NCI-H187 treated with DMSO at 0.1 percent for 48 hours (cell line): ENCODE measurements at regions not wholly inside any gene's neighbourhood (a gene's known extent, or its start where the extent isn't known, plus 50 kb on each side); places are given as distances from the start of the nearest gene placed in this dataset.

Source experiments
- DNase-seq: peaks from one replicate; lab custom pipeline; 2025; lab: John Stamatoyannopoulos, UW

- peak; percentile 39 for DNase-seq
These were observed 101.1 kb upstream of the ID4 start for GRCh38 chr6:19736066-19736465.

- DNase-seq: no peak
These were observed 99.2 kb upstream of the ID4 start for GRCh38 chr6:19738010-19738409.

DNA sequence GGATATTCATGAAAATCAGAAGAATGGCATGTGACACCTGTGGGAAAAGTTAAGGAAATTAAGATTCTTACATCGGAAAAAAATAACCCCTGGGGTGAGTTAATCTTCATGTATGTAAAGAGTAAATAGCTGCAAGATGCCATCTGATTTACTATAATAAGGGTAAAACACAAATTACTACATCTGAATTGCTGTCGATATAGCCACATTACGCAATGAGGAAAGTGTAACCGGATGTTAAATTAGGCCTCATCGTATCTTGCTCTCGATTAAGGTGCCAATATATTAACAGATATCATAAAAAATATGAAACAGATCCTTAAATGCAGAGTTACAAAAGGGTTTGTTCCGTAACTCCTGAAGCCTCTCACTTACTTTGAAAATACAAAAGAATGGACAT is 87.4 kb upstream of the ID4 start:
- no peak for DNase-seq

DNA sequence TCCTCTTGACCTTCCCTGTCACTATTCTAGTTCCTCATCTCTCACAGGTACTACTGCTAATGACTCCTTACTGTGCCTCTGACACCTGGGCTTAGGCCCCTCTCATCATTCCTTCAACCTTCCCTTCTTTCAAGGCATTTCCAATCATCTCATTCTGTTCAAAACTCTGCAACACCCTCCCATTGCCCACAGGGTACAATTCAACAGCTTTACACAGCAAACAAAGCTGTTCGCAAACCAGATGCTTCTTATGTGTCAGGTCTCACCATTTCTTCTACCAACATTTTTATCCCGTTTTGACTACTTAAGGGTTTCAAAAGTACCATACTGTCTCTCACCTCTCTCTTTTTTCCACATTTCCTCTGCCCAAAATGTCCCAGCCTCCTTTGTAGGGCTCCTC is 84.4 kb upstream of the ID4 start:
- DNase-seq: no peak

- no peak for DNase-seq
These were observed 83.3 kb upstream of the ID4 start for GRCh38 chr6:19753826-19754225.

DNA sequence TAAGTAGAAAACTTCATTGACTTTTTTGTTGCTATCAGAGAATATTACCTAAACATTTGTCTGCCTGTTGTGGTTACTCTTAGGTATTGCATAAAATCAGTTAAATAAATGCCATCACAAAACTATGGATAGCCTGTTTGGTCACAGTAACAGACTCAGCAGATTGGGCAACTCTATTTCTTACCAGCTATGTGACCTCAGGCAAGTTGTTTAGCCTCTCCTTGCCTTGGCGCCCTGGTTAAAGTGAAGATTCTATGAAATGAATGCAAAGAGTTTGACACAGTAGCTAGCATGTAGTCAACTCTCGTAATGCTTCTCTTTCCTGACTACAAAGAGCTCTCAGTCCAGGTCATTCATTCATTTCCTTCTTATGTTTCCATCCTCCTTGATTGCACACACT is 82.5 kb upstream of the ID4 start:
- no peak for DNase-seq

- no peak for DNase-seq
These were observed 82.0 kb upstream of the ID4 start for GRCh38 chr6:19755181-19755580.

GRCh38 chr6:19757036-19757435 is 80.1 kb upstream of the ID4 start:
- DNase-seq: no peak

- no peak for DNase-seq
These were observed 77.9 kb upstream of the ID4 start for GRCh38 chr6:19759117-19759880.

DNA sequence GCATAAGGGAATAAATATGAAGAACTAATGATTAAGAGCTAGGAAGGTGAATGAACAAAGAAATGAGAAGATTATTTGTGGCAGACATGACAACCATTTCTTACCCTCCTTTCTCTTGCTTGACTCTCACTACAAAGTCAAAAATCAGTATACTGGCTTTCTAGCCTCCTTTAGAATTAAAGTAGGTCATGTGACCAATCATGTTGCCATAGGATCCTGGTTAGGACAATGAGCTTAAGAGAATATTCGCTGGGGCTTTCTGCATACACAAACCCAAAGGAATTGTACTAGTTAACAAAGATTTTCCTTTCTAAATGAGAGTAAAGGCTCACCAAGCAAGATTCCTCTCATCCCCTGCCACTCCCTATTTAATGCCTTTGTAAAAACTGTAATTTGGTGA is 76.0 kb upstream of the ID4 start:
- DNase-seq: no peak

DNA sequence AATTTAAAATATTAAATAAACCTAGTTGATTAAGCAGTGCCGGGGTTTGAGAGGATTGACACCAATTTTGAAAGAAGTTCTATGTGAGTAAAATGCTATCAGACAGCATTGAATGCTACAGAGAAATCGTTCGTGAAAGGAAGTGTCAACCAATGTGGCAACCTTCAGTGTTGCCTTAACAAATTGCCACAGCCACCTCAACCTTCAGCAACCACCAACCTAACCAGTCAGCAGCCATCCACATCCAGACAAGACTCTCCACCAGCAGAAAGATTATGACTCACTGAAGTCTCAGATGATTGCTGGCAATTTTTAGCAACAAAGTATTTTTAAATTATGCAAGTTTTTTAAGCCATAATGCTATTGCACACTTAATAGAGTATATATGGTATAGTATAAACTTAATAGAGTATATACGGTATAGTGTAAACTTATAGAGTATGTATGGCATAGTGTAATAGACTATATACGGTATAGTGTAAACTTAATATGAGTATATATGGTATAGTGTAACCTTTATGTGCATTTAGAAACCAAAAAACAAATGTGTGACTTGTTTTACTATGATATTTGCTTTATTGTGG is 65.3 kb upstream of the ID4 start:
- no peak for DNase-seq

- no peak for DNase-seq
These were observed 64.3 kb upstream of the ID4 start for GRCh38 chr6:19772891-19773290.

- DNase-seq: no peak
These were observed 55.9 kb upstream of the ID4 start for GRCh38 chr6:19781269-19781668.

DNA sequence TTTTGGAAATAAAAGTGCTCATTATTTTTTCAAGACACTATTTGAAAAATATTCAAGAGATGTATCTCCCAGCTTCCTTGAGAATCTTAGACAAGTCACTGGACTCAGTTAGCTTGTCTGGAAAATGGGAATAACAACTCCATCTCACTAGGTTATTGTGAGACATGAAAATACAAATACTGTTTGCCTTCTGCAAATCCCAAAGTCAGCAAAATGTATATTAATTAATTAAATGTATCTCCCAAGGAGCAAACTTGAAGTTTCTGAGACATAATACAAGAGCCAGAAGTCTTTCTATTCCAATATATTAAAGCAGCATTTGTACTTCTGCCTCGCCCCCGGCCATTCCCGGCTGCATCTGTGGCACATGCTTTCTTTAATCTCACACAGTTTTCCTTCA is 54.6 kb upstream of the ID4 start:
- no peak for DNase-seq
